GM23338 (cell line): ENCODE measurements at regions not wholly inside any gene's neighbourhood (a gene's known extent, or its start where the extent isn't known, plus 50 kb on each side); places are given as distances from the start of the nearest gene placed in this dataset.

ENCODE experiments used
- ATAC-seq: fragments of 200-7000 bp; cut with Tn5 transposase; 3 replicates; pipeline ENCODE4 v1.9.1; 2020
- DNase-seq: peaks from one replicate; pipeline ENCODE4 v3.0.0-alpha.2; 2015; ENCODE audit warnings: low spot score
- H2AFZ ChIP-seq: fragments of 200-600 bp; sonication (generic); 2 replicates; pipeline ENCODE4 v1.8.0; 2016; ENCODE audit warnings: antibody characterized with exemption, mild to moderate bottlenecking, moderate library complexity
- H3F3A ChIP-seq: fragments of 200-600 bp; sonication (generic); replicated peaks from 2 replicates; pipeline ENCODE4 v1.8.0; 2017; ENCODE audit warnings: antibody characterized with exemption, mixed run types, low read depth
- H3K27ac ChIP-seq: fragments of 200-600 bp; sonication (generic); 2 replicates; pipeline ENCODE4 v1.6.1; 2016; ENCODE audit warnings: low read depth
- H3K27me3 ChIP-seq: fragments of 200-600 bp; sonication (generic); 2 replicates; pipeline ENCODE4 v1.8.0; 2016; ENCODE audit warnings: mild to moderate bottlenecking, mixed run types, moderate library complexity; ENCODE audit not compliant: insufficient read depth
- H3K36me3 ChIP-seq: fragments of 200-600 bp; sonication (generic); 2 replicates; pipeline ENCODE4 v1.8.0; 2016; ENCODE audit warnings: mild to moderate bottlenecking; ENCODE audit not compliant: insufficient read depth
- H3K4me1 ChIP-seq: fragments of 200-600 bp; sonication (generic); 2 replicates; pipeline ENCODE4 v1.8.0; 2016; ENCODE audit warnings: mild to moderate bottlenecking, moderate library complexity; ENCODE audit not compliant: insufficient read depth
- H3K4me2 ChIP-seq: fragments of 200-600 bp; sonication (generic); 2 replicates; pipeline ENCODE4 v1.7.1; 2017; ENCODE audit warnings: mixed run types
- H3K4me3 ChIP-seq: fragments of 200-600 bp; sonication (generic); 2 replicates; pipeline ENCODE4 v1.6.1; 2016; ENCODE audit warnings: mixed run types
- H3K79me2 ChIP-seq: fragments of 200-600 bp; sonication (generic); replicated peaks from 2 replicates; pipeline ENCODE4 v1.8.0; 2017; ENCODE audit warnings: mild to moderate bottlenecking; ENCODE audit not compliant: insufficient read depth
- H3K9me2 ChIP-seq: fragments of 200-600 bp; sonication (generic); 2 replicates; pipeline ENCODE4 v1.8.0; 2017; ENCODE audit not compliant: insufficient read depth
- H4K20me1 ChIP-seq: fragments of 200-600 bp; sonication (generic); replicated peaks from 2 replicates; pipeline ENCODE4 v1.8.0; 2017; ENCODE audit warnings: mild to moderate bottlenecking; ENCODE audit not compliant: insufficient read depth
- H3K27ac Mint-ChIP-seq: 2 replicates; pipeline ENCODE4 v1.8.0; 2020; ENCODE audit warnings: inconsistent platforms, mild to moderate bottlenecking, moderate library complexity, mixed read lengths
- H3K27me3 Mint-ChIP-seq: 3 replicates; pipeline ENCODE4 v1.8.0; 2022; ENCODE audit warnings: low read depth, mild to moderate bottlenecking, moderate library complexity, mixed read lengths, inconsistent platforms; ENCODE audit not compliant: insufficient read depth, poor library complexity
- H3K36me3 Mint-ChIP-seq: 3 replicates; pipeline ENCODE4 v1.8.0; 2021; ENCODE audit warnings: low read depth, mild to moderate bottlenecking, inconsistent platforms, moderate library complexity, mixed read lengths
- H3K4me1 Mint-ChIP-seq: 3 replicates; pipeline ENCODE4 v1.8.0; 2020; ENCODE audit warnings: mild to moderate bottlenecking, inconsistent platforms, mixed read lengths
- H3K4me3 Mint-ChIP-seq: 3 replicates; pipeline ENCODE4 v1.8.0; 2021; ENCODE audit warnings: moderate library complexity, mild to moderate bottlenecking, inconsistent platforms, mixed read lengths
- H3K9me3 Mint-ChIP-seq: 3 replicates; pipeline ENCODE4 v1.8.0; 2020; ENCODE audit warnings: moderate library complexity, mild to moderate bottlenecking, inconsistent platforms, mixed read lengths
- CREB1 ChIP-seq: fragments of 250-450 bp; sonication (Bioruptor Pico); IDR thresholded peaks from 2 replicates; pipeline ENCODE4 v1.5.0; 2020; ENCODE audit warnings: low read depth, mild to moderate bottlenecking, moderate library complexity
- EZH2phosphoT487 ChIP-seq: fragments of 200-600 bp; sonication (generic); IDR thresholded peaks from one replicate; pipeline ENCODE4 v1.8.1; 2018; ENCODE audit warnings: antibody characterized with exemption; ENCODE audit not compliant: unreplicated experiment
- JUNB ChIP-seq: IDR thresholded peaks from one replicate; pipeline ENCODE4 v1.6.1; 2016; ENCODE audit warnings: antibody characterized with exemption; ENCODE audit not compliant: unreplicated experiment
- POLR2AphosphoS5 ChIP-seq: IDR thresholded peaks from 2 replicates; pipeline ENCODE4 v1.6.1; 2016; ENCODE audit warnings: antibody characterized with exemption, low read depth
- REST ChIP-seq: IDR thresholded peaks from one replicate; pipeline ENCODE4 v1.6.1; 2018; ENCODE audit warnings: antibody characterized with exemption; ENCODE audit not compliant: unreplicated experiment
- ZNF114 ChIP-seq: fragments of 250-450 bp; sonication (Bioruptor Pico); IDR thresholded peaks from 2 replicates; pipeline ENCODE4 v1.5.0; 2020; ENCODE audit warnings: mild to moderate bottlenecking, moderate library complexity
- TF ChIP-seq, protein P1 (sequence below), 2 experiments: fragments of 200-600 bp in 1 of 2; sonication (generic) in 1 of 2; conservative IDR thresholded peaks; 2 replicates each; pipeline versions ENCODE4 v1.5.1 to v1.6.1; 2016 to 2017; ENCODE audit warnings: antibody characterized with exemption in 2 of 2, low read depth in 2 of 2, mild to moderate bottlenecking in 2 of 2, moderate library complexity in 1 of 2

GRCh38 chr2:129252781-129253460 is 726.5 kb upstream of the RAB6C start (continued):
- TF ChIP-seq, protein P1, sequence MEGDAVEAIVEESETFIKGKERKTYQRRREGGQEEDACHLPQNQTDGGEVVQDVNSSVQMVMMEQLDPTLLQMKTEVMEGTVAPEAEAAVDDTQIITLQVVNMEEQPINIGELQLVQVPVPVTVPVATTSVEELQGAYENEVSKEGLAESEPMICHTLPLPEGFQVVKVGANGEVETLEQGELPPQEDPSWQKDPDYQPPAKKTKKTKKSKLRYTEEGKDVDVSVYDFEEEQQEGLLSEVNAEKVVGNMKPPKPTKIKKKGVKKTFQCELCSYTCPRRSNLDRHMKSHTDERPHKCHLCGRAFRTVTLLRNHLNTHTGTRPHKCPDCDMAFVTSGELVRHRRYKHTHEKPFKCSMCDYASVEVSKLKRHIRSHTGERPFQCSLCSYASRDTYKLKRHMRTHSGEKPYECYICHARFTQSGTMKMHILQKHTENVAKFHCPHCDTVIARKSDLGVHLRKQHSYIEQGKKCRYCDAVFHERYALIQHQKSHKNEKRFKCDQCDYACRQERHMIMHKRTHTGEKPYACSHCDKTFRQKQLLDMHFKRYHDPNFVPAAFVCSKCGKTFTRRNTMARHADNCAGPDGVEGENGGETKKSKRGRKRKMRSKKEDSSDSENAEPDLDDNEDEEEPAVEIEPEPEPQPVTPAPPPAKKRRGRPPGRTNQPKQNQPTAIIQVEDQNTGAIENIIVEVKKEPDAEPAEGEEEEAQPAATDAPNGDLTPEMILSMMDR (conservative IDR thresholded peaks at IDR 0.05; ENCODE audit: low read depth in 2 of 2): no peak
- no peak for TF ChIP-seq JUNB

- Histone ChIP-seq H3K27ac (no peak overlapping the region), H3K4me3 (no peak overlapping the region)
- H3K27me3 Mint-ChIP-seq: peaks cover 5% of the 10 kb centered on the region
Observed at GRCh38 chr2:129253461-129253812, 726.0 kb upstream of the RAB6C start.

More at GRCh38 chr2:129253461-129253812, 726.0 kb upstream of the RAB6C start:
- Histone ChIP-seq H3K4me1 (no peaks in the 10 kb centered on the region), H4K20me1 (no peaks in the 10 kb centered on the region), H3K9me2 (no peaks in the 10 kb centered on the region), H2AFZ (peak overlapping the region; percentile 70), H3K27me3 (no peaks in the 10 kb centered on the region), H3K4me2 (no peak overlapping the region), H3K79me2 (no peaks in the 10 kb centered on the region), H3F3A (no peaks in the 10 kb centered on the region), H3K36me3 (no peaks in the 10 kb centered on the region)
- peak; percentile 70 for DNase-seq
- Mint-ChIP-seq H3K36me3 (peaks cover 1% of the 10 kb centered on the region; the same call in 2 of the 3 replicates), H3K9me3 (peaks cover 7% of the 10 kb centered on the region), H3K27ac (no peak overlapping the region), H3K4me3 (no peak overlapping the region), H3K4me1 (peaks cover 4% of the 10 kb centered on the region; the same call in 2 of the 3 replicates)
- ATAC-seq: peak; percentile 100
- TF ChIP-seq, protein P1 (conservative IDR thresholded peaks at IDR 0.05; ENCODE audit: low read depth in 2 of 2): peak; percentile 50 to 72; a peak in 3 of 4 replicates
- no peak for TF ChIP-seq REST
- no peak for TF ChIP-seq EZH2phosphoT487
- no peak for TF ChIP-seq POLR2AphosphoS5
- no peak for TF ChIP-seq ZNF114
- TF ChIP-seq CREB1 (CRISPR knock-in tag): no peak
